T-cell (primary cell): ENCODE measurements at regions not wholly inside any gene's neighbourhood (a gene's known extent, or its start where the extent isn't known, plus 50 kb on each side); places are given as distances from the start of the nearest gene placed in this dataset.

ENCODE experiments used
- ATAC-seq, 4 experiments: fragments of 200-7000 bp in 3 of 4; fragments of 150-1000 bp in 1 of 4; cut with Tn5 transposase; replicated peaks in 1 of 4; 1 replicate in 3 of 4; 2 replicates in 1 of 4; pipeline ENCODE4 v1.10.0; 2021; ENCODE audit warnings: moderate library complexity in 3 of 4, mild to moderate bottlenecking in 2 of 4, moderate number of reproducible peaks in 1 of 4
- CTCF ChIA-PET, 2 donors: fragments of 300-600 bp; sonication (Branson Sonifier 250); formaldehyde crosslinking; loops; one replicate each; lab custom pipeline; 2022; ENCODE audit warnings: antibody characterized with exemption in 2 of 2; lab: Charles Lee
- POLR2A ChIA-PET, 2 donors: fragments of 300-600 bp; sonication (Branson Sonifier 250); formaldehyde crosslinking; loops; one replicate each; lab custom pipeline; 2022; ENCODE audit warnings: antibody characterized with exemption in 2 of 2; lab: Charles Lee
- DNase-seq, 35 experiments: peaks; one replicate each; pipeline versions ENCODE4 v3.0.0 to v3.0.0-alpha.2; 2013 to 2023
- H3K27ac ChIP-seq: one replicate; pipeline ENCODE4 v1.5.1; 2013; ENCODE audit warnings: low read length
- H3K27me3 ChIP-seq, 2 experiments: replicated peaks in 1 of 2; 1 replicate in 1 of 2; 2 replicates in 1 of 2; pipeline versions ENCODE4 v1.6.1 to v1.7.0; 2013; ENCODE audit warnings: low read length in 1 of 2, mixed read lengths in 1 of 2; ENCODE audit not compliant: control insufficient read depth in 2 of 2, insufficient read depth in 2 of 2; ENCODE audit errors: extremely low read depth in 1 of 2
- H3K36me3 ChIP-seq, 2 donors: 1 replicate in 1 of 2; 2 replicates in 1 of 2; pipeline versions ENCODE4 v1.6.1 to v1.7.0; 2013; ENCODE audit warnings: low read length in 1 of 2; ENCODE audit not compliant: control insufficient read depth in 2 of 2, insufficient read depth in 1 of 2; ENCODE audit errors: extremely low read depth in 1 of 2
- H3K4me1 ChIP-seq, 2 experiments: 1 replicate in 1 of 2; 2 replicates in 1 of 2; pipeline versions ENCODE4 v1.6.1 to v1.7.0; 2013; ENCODE audit warnings: low read length in 2 of 2, mixed read lengths in 1 of 2; ENCODE audit not compliant: insufficient read depth in 2 of 2, control insufficient read depth in 1 of 2; ENCODE audit errors: extremely low read depth in 1 of 2
- H3K4me3 ChIP-seq, 2 donors: 1 replicate in 1 of 2; 2 replicates in 1 of 2; pipeline versions ENCODE4 v1.5.1 to v1.7.0; 2013; ENCODE audit warnings: mild to moderate bottlenecking in 2 of 2, low read length in 1 of 2, moderate library complexity in 1 of 2; ENCODE audit not compliant: control insufficient read depth in 1 of 2; ENCODE audit errors: extremely low read depth in 1 of 2
- H3K9me3 ChIP-seq: 2 replicates; pipeline ENCODE4 v1.7.0; 2013
- H3K27ac Mint-ChIP-seq, 2 donors: one replicate each; pipeline ENCODE4 v1.8.0; 2020 to 2021; ENCODE audit warnings: mild to moderate bottlenecking in 2 of 2, mixed read lengths in 2 of 2
- H3K27me3 Mint-ChIP-seq, 2 donors: one replicate each; pipeline ENCODE4 v1.8.0; 2021 to 2022; ENCODE audit warnings: mixed read lengths in 2 of 2
- H3K36me3 Mint-ChIP-seq: one replicate; pipeline ENCODE4 v1.8.0; 2021; ENCODE audit warnings: mixed read lengths
- H3K4me1 Mint-ChIP-seq, 3 donors: one replicate each; pipeline ENCODE4 v1.8.0; 2020 to 2022; ENCODE audit warnings: mixed read lengths in 3 of 3, mild to moderate bottlenecking in 1 of 3
- H3K4me3 Mint-ChIP-seq, 3 donors: one replicate each; pipeline ENCODE4 v1.8.0; 2020 to 2022; ENCODE audit warnings: mild to moderate bottlenecking in 3 of 3, mixed read lengths in 3 of 3, moderate library complexity in 3 of 3
- H3K9me3 Mint-ChIP-seq, 3 donors: one replicate each; pipeline ENCODE4 v1.8.0; 2020 to 2022; ENCODE audit warnings: mixed read lengths in 3 of 3
- WGBS: methylation state at CpG from one replicate; pipeline ENCODE4 v1.1.5; 2013; ENCODE audit warnings: missing lambda C conversion rate; ENCODE audit not compliant: insufficient coverage; 5-methylcytosine and 5-hydroxymethylcytosine counted together

- Histone ChIP-seq H3K4me1 (no peaks in the 10 kb centered on the region), H3K27ac (no peak overlapping the region), H3K36me3 (no peaks in the 10 kb centered on the region), H3K9me3 (no peaks in the 10 kb centered on the region), H3K4me3 (no peak overlapping the region), H3K27me3 (no peaks in the 10 kb centered on the region)
- DNase-seq (no peak), ATAC-seq (no peak)
- no CpG with 5 or more reads among the region's 1 CpG for WGBS
- H3K36me3 Mint-ChIP-seq = peaks cover 5% of the 10 kb centered on the region
- H3K4me1 Mint-ChIP-seq = no peaks in the 10 kb centered on the region
- ChIA-PET CTCF (no interaction called here), POLR2A (no interaction called here)
- H3K9me3 Mint-ChIP-seq = no peaks in the 10 kb centered on the region
- H3K4me3 Mint-ChIP-seq = no peak overlapping the region
- H3K27ac Mint-ChIP-seq = no peak overlapping the region
- H3K27me3 Mint-ChIP-seq = no peaks in the 10 kb centered on the region
Measured at GRCh38 chr2:18834341-18834740, 245.0 kb upstream of the NT5C1B start.

GRCh38 chr2:18833941-18834340 lies 244.6 kb upstream of the NT5C1B start:
- ChIA-PET CTCF (no interaction called here), POLR2A (no interaction called here)
- Histone ChIP-seq H3K27ac (no peak overlapping the region), H3K9me3 (no peaks in the 10 kb centered on the region), H3K36me3 (no peaks in the 10 kb centered on the region), H3K4me1 (no peaks in the 10 kb centered on the region), H3K27me3 (no peaks in the 10 kb centered on the region), H3K4me3 (no peak overlapping the region)
- no peak for ATAC-seq
- no peak for DNase-seq
- no peaks in the 10 kb centered on the region for H3K4me1 Mint-ChIP-seq
- H3K36me3 Mint-ChIP-seq = peaks cover 5% of the 10 kb centered on the region
- no peaks in the 10 kb centered on the region for H3K9me3 Mint-ChIP-seq
- 92% methylated on average over 1 of the region's 2 CpGs for WGBS
- no peaks in the 10 kb centered on the region for H3K27me3 Mint-ChIP-seq
- H3K27ac Mint-ChIP-seq = no peak overlapping the region
- no peak overlapping the region for H3K4me3 Mint-ChIP-seq

GRCh38 chr2:18831916-18832510 lies 242.6 kb upstream of the NT5C1B start:
- Histone ChIP-seq H3K4me1 (no peaks in the 10 kb centered on the region), H3K27me3 (no peaks in the 10 kb centered on the region), H3K27ac (no peak overlapping the region), H3K36me3 (no peaks in the 10 kb centered on the region), H3K4me3 (no peak overlapping the region), H3K9me3 (no peaks in the 10 kb centered on the region)
- Mint-ChIP-seq H3K9me3 (no peaks in the 10 kb centered on the region), H3K4me1 (no peaks in the 10 kb centered on the region), H3K27me3 (no peaks in the 10 kb centered on the region), H3K4me3 (no peak overlapping the region), H3K27ac (no peak overlapping the region), H3K36me3 (peaks cover 5% of the 10 kb centered on the region)
- ATAC-seq (no peak), DNase-seq (no peak)
- CTCF ChIA-PET = no interaction called here
- POLR2A ChIA-PET = no interaction called here
- no CpG with 5 or more reads among the region's 2 CpGs for WGBS

GRCh38 chr2:18830962-18831361 lies 241.6 kb upstream of the NT5C1B start:
- CTCF ChIA-PET = no interaction called here

GRCh38 chr2:18829976-18830375 lies 240.6 kb upstream of the NT5C1B start:
- no peaks in the 10 kb centered on the region for H3K9me3 ChIP-seq
- H3K4me1 ChIP-seq = no peaks in the 10 kb centered on the region
- ATAC-seq (no peak), DNase-seq (no peak)
- Mint-ChIP-seq H3K27me3 (no peaks in the 10 kb centered on the region), H3K36me3 (peaks cover 5% of the 10 kb centered on the region), H3K4me3 (no peak overlapping the region), H3K27ac (no peak overlapping the region), H3K9me3 (no peaks in the 10 kb centered on the region), H3K4me1 (no peaks in the 10 kb centered on the region)
- CTCF ChIA-PET = no interaction called here
- H3K4me3 ChIP-seq = no peak overlapping the region
- no peaks in the 10 kb centered on the region for H3K36me3 ChIP-seq
- POLR2A ChIA-PET = no interaction called here
- H3K27ac ChIP-seq = no peak overlapping the region
- H3K27me3 ChIP-seq = no peaks in the 10 kb centered on the region
- no CpG with 5 or more reads among the region's 1 CpG for WGBS

More at GRCh38 chr2:18830962-18831361, 241.6 kb upstream of the NT5C1B start:
- WGBS = no CpG with 5 or more reads among the region's 1 CpG
- Mint-ChIP-seq H3K4me1 (no peaks in the 10 kb centered on the region), H3K27me3 (no peaks in the 10 kb centered on the region), H3K9me3 (no peaks in the 10 kb centered on the region), H3K27ac (no peak overlapping the region), H3K36me3 (peaks cover 5% of the 10 kb centered on the region), H3K4me3 (no peak overlapping the region)
- ATAC-seq (no peak), DNase-seq (no peak)
- Histone ChIP-seq H3K9me3 (no peaks in the 10 kb centered on the region), H3K4me3 (no peak overlapping the region), H3K4me1 (no peaks in the 10 kb centered on the region), H3K27ac (no peak overlapping the region), H3K36me3 (no peaks in the 10 kb centered on the region), H3K27me3 (no peaks in the 10 kb centered on the region)
- POLR2A ChIA-PET = no interaction called here

- H3K36me3 Mint-ChIP-seq = peaks cover 5% of the 10 kb centered on the region
- H3K27me3 Mint-ChIP-seq = no peaks in the 10 kb centered on the region
- WGBS = no CpG with 5 or more reads among the region's 4 CpGs
- no peaks in the 10 kb centered on the region for H3K9me3 ChIP-seq
- ChIA-PET POLR2A (no interaction called here), CTCF (interaction anchor here in 1 of 2 donors (1.0 kb wide), 1 partner anchor 310 kb away, joined by 3 read pairs; no protein-coding TSS in a partner anchor)
- no peaks in the 10 kb centered on the region for H3K36me3 ChIP-seq
- H3K27me3 ChIP-seq = no peaks in the 10 kb centered on the region
- H3K4me3 Mint-ChIP-seq = no peak overlapping the region
- H3K27ac Mint-ChIP-seq = no peak overlapping the region
- ATAC-seq = no peak
- no peak overlapping the region for H3K4me3 ChIP-seq
- H3K27ac ChIP-seq = no peak overlapping the region
- no peaks in the 10 kb centered on the region for H3K4me1 ChIP-seq
- no peaks in the 10 kb centered on the region for H3K4me1 Mint-ChIP-seq
- no peak for DNase-seq
- no peaks in the 10 kb centered on the region for H3K9me3 Mint-ChIP-seq
Measured at GRCh38 chr2:18829251-18829902, 240.0 kb upstream of the NT5C1B start.
